Liver (tissue), 2 donors: ENCODE measurements at regions not wholly inside any gene's neighbourhood (a gene's known extent, or its start where the extent isn't known, plus 50 kb on each side); places are given as distances from the start of the nearest gene placed in this dataset.

Source experiments
- CTCF ChIP-seq: fragments of 150-350 bp; IDR thresholded peaks from 2 replicates; pipeline ENCODE4 v1.5.1; 2017; ENCODE audit warnings: improper control_type of control experiment, low read depth, low read length; ENCODE audit not compliant: missing input control
- REST ChIP-seq: IDR thresholded peaks from 2 replicates; pipeline ENCODE4 v1.6.1; 2016; ENCODE audit warnings: antibody characterized with exemption, mild to moderate bottlenecking
- donor health status: healthy.

- TF ChIP-seq CTCF (no peak), REST (no peak)
These were observed 261.8 kb upstream of the NRXN1 start for GRCh38 chr2:51293566-51294200.
